ENCODE measurements at regions not wholly inside any gene's neighbourhood (a gene's known extent, or its start where the extent isn't known, plus 50 kb on each side); places are given as distances from the start of the nearest gene placed in this dataset.

DNA sequence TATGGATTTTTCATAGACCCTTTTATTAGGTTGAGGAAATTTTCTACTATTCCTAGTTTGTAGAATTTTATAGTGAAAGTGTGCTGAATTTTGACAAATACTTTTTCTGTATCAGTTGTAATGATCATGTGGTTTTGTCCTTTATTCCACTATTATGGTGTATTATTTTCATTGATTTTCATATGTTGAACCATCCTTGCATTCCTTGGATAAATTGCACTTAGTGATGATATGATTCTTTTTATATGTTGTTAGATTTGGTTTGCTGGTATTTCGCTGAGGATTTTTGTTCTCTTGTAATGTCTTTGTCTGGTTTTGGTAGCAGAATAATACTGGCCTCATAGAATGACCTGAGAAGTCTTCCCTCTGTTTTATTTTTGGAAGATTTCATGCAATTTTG, 140.6 kb upstream of the CDK6 start:
- Mint-ChIP-seq H3K27me3 (ENCODE audit: low read depth in 3 of 3) (peaks cover 1 to 8% (median 2%) of the 10 kb centered on the region in 3 donors), H3K36me3 (peaks cover 0 to 7% (median 4%) of the 10 kb centered on the region in 3 donors), H3K4me3 (no peak overlapping the region), H3K9me3 (peaks cover 11 to 26% (median 23%) of the 10 kb centered on the region in 6 donors), H3K27ac (no peak overlapping the region), H3K4me1 (no peaks in the 10 kb centered on the region)
- DNase-seq = no peak

DNA sequence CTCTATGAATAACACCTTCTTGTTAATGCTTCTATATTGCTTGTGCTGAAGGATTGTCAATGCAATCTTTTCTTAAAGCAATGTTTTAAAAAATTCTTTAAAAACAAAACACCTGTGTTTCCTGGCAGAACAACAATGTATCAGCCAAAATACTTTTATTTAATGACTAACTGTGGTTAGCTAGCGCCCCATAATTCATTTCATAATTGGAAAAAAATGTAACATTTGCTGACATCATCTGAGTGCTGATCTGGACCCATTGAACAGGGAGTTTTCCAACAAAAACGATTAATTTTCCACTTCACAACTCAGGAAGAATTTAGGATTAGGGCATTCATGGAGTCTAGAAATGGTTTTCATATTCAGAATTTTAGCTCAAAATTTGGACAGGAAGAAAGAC, 137.6 kb upstream of the CDK6 start:
- Mint-ChIP-seq H3K9me3 (peaks cover 11 to 25% (median 20%) of the 10 kb centered on the region in 6 donors), H3K27ac (no peak overlapping the region), H3K27me3 (ENCODE audit: low read depth in 3 of 3) (peaks cover 1 to 5% (median 2%) of the 10 kb centered on the region in 3 donors), H3K36me3 (peaks cover 0 to 7% (median 4%) of the 10 kb centered on the region in 3 donors), H3K4me3 (no peak overlapping the region), H3K4me1 (no peaks in the 10 kb centered on the region)
- DNase-seq = no peak

DNA sequence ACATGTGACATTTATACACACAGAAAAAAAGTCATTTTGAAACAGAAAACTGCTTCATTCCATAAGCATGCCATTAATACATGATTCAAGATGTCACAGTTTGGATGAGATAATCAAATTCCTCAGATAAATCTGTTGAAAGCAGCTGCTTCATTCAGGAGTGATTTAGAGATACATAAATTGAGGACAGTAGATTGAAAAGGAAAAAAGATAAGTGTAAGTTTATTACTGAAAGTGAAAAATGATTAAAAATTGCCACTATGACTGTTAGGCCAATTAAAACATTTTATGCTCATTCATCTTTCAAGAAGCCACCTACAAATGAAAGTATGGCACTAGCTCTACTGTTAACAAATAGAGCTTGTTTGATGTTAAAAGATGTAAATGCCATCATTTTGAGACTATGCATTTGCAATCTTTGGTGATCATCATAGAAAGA, 136.9 kb upstream of the CDK6 start:
- H3K27ac Mint-ChIP-seq = no peak overlapping the region
- no peak overlapping the region for H3K4me3 Mint-ChIP-seq
- H3K9me3 Mint-ChIP-seq = peaks cover 11 to 20% (median 17%) of the 10 kb centered on the region in 6 donors
- H3K36me3 Mint-ChIP-seq = peaks cover 0 to 7% (median 0%) of the 10 kb centered on the region in 3 donors
- DNase-seq = no peak
- no peaks in the 10 kb centered on the region for H3K4me1 Mint-ChIP-seq
- peaks cover 1 to 3% (median 2%) of the 10 kb centered on the region in 3 donors for H3K27me3 Mint-ChIP-seq (ENCODE audit: low read depth in 3 of 3)

DNA sequence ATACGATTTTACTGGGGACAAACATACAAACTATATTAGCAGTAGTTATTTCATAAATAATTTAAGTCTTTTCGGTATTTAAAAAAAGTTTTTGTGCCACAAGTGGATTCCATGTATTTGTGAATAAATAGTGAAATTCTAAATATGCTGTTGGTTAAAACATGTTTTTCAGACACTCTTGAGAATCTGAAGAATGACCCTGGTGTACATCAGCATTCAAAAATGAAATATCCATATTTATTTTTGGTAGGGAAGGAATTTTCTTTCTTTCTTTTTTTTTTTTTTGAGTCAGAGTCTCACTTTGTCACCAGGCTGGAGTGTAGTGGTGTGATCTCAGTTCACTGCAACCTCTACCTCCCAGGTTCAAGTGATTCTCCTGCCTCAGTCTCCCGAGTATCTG, 136.1 kb upstream of the CDK6 start:
- H3K36me3 Mint-ChIP-seq = peaks cover 0 to 7% (median 0%) of the 10 kb centered on the region in 3 donors
- peaks cover 1 to 3% (median 2%) of the 10 kb centered on the region in 3 donors for H3K27me3 Mint-ChIP-seq (ENCODE audit: low read depth in 3 of 3)
- peaks cover 6 to 13% (median 10%) of the 10 kb centered on the region in 6 donors for H3K9me3 Mint-ChIP-seq
- H3K4me1 Mint-ChIP-seq = no peaks in the 10 kb centered on the region
- no peak for DNase-seq
- H3K27ac Mint-ChIP-seq = no peak overlapping the region
- H3K4me3 Mint-ChIP-seq = no peak overlapping the region

DNA sequence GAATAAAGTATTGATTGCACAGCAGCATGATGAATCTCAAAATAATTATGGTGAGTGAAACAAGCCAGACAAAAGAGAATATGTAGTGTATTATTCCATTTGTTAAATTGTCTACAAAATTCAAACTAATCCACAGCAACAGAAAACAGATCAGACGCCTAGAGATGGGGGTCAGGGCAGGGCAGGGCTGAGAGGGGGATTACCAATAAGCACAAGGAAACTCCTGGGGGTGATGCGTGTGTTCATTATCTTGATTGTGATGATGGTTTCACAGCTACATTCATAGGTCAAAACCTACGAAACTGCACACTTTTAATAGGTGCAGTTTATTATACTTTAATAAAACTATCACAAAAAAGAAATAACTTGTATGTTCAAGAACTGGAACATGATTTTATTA, 132.7 kb upstream of the CDK6 start:
- Mint-ChIP-seq H3K36me3 (no peaks in the 10 kb centered on the region), H3K27me3 (ENCODE audit: low read depth in 3 of 3) (peaks cover 0 to 3% (median 0%) of the 10 kb centered on the region in 3 donors), H3K4me3 (no peak overlapping the region), H3K9me3 (peaks cover 0 to 1% (median 0%) of the 10 kb centered on the region in 6 donors), H3K4me1 (no peaks in the 10 kb centered on the region), H3K27ac (no peak overlapping the region)
- no peak for DNase-seq

DNA sequence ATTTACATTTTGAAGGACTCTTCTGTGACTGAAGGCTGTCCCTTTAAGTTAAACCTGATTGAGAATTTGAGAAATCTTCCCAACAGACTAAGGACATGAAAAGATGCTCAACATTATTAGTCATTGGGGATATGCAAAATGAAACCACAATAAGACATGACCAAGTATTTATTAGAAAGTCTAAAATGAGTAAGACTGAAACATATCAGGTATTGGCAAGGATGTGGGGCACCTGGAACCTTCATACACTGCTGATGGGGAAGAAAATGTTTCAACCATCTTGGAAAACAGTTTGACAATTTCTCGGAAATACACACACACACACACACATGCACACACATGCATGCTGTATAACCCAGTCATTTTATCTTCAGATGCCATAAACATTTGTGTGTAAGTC, 132.1 kb upstream of the CDK6 start:
- H3K27me3 Mint-ChIP-seq (ENCODE audit: low read depth in 3 of 3) = peaks cover 0 to 3% (median 0%) of the 10 kb centered on the region in 3 donors
- DNase-seq = no peak
- H3K9me3 Mint-ChIP-seq = peaks cover 0 to 1% (median 0%) of the 10 kb centered on the region in 6 donors
- H3K4me3 Mint-ChIP-seq = no peak overlapping the region
- H3K36me3 Mint-ChIP-seq = no peaks in the 10 kb centered on the region
- no peaks in the 10 kb centered on the region for H3K4me1 Mint-ChIP-seq
- no peak overlapping the region for H3K27ac Mint-ChIP-seq

DNA sequence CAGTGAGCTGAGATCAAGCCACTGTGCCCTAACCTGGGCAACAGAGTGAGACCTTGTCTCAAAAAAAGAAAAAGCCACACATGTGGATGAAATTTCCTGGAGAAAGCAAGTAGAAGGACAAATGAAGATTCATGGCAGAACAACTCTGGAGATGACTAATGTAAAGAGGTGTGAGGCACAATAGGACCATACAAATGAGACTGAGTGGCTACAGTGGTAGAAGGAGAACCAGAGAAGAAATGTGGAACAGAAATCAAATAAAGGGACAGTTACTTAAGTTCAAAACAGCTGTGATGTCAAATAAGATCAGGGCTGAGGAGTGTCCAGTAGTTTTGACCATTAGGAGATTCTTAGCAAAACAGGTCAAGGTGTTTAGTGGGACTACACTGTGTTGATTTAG, 130.9 kb upstream of the CDK6 start:
- Mint-ChIP-seq H3K4me3 (no peak overlapping the region), H3K4me1 (no peaks in the 10 kb centered on the region), H3K9me3 (peaks cover 0 to 1% (median 0%) of the 10 kb centered on the region in 6 donors), H3K27me3 (ENCODE audit: low read depth in 3 of 3) (peaks cover 0 to 3% (median 0%) of the 10 kb centered on the region in 3 donors), H3K36me3 (no peaks in the 10 kb centered on the region), H3K27ac (no peak overlapping the region)
- DNase-seq = no peak

DNA sequence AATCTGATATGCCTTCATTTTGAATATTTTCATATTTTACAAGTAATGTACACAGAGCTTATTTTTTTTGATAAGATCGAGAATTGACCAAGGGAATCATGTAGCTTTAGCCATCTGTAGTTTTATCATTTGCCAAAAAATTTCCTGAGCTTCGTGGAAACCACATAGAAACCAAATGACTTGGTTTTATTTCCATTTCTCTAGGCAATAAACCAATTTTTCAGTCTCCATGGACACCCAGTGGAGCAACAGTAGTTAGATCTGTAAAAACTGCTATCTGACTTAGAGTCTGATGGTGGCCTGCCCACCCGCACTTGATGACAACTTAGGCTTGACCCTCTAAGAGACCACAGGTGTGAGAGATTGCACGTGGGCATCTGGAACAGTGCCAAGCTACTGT, 127.8 kb upstream of the CDK6 start:
- H3K27ac Mint-ChIP-seq = no peak overlapping the region
- peaks cover 0 to 3% (median 2%) of the 10 kb centered on the region in 3 donors for H3K27me3 Mint-ChIP-seq (ENCODE audit: low read depth in 3 of 3)
- peaks cover 0 to 5% (median 0%) of the 10 kb centered on the region in 6 donors for H3K9me3 Mint-ChIP-seq
- H3K4me1 Mint-ChIP-seq = no peaks in the 10 kb centered on the region
- H3K4me3 Mint-ChIP-seq = no peak overlapping the region
- DNase-seq = no peak
- H3K36me3 Mint-ChIP-seq = no peaks in the 10 kb centered on the region

DNA sequence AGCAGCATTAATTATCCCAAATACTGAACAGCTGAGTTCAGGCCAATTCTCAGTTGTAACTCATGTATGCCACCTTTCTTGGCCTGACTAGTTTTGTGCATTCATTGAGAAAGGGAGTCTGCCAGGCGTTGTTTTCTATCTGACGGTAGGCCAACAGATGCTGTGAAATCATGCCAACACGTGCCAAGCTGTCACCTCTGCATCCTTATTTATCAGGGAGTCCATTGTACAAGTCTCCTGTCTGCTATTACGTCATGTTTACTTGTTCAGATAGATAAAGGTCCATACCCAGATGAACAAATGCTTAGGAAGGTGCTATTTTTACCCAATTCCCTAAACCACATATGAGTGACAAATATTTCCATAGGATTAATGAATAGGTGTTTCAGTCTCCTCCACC, 127.2 kb upstream of the CDK6 start:
- Mint-ChIP-seq H3K9me3 (peaks cover 0 to 5% (median 0%) of the 10 kb centered on the region in 6 donors), H3K4me3 (no peak overlapping the region), H3K4me1 (no peaks in the 10 kb centered on the region), H3K27me3 (ENCODE audit: low read depth in 3 of 3) (peaks cover 0 to 2% (median 0%) of the 10 kb centered on the region in 3 donors), H3K27ac (no peak overlapping the region), H3K36me3 (no peaks in the 10 kb centered on the region)
- no peak for DNase-seq

DNA sequence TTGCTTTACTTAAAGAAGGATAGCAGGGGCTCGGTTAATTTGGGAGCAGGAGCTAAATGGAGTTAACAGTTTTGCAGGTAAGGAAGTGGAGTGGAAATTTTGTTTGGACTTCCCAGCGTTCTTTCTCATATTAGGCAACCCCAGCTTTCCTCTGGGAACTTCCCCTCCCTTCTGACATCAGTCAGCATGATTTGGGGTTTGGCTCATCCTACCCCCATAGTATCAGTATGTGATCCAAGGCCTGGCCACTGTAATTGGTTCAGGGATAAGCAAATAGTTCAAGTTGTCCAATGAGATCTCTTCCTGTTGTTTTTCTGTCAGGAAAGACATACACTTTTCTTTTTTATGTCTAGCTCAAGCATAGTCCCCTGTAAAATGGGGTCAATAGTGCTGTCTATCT, 125.6 kb upstream of the CDK6 start:
- no peak overlapping the region for H3K4me3 Mint-ChIP-seq
- H3K27me3 Mint-ChIP-seq (ENCODE audit: low read depth in 3 of 3) = peaks cover 0 to 4% (median 0%) of the 10 kb centered on the region in 3 donors
- H3K9me3 Mint-ChIP-seq = peaks cover 0 to 5% (median 1%) of the 10 kb centered on the region in 6 donors
- no peaks in the 10 kb centered on the region for H3K4me1 Mint-ChIP-seq
- H3K27ac Mint-ChIP-seq = no peak overlapping the region
- H3K36me3 Mint-ChIP-seq = no peaks in the 10 kb centered on the region
- no peak for DNase-seq

DNA sequence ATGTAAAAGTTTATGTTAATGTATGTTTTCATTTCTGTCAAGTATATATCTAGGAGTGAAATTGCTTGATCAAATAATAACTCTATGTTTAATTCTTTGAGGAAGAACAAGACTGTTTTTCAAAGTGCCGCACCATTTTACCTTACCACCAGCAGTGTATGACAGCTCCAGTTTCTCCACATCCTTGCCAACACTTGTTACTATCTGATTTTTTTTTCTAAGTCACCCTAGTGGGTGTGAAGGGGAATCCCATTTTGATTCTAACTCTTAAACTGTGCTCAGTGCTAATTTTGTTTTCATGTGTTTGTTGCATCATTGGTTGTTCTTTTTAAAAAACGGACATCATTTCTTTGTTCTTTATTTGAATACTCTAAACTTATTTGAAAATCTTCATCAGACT, 120.2 kb upstream of the CDK6 start:
- Mint-ChIP-seq H3K9me3 (peaks cover 0 to 9% (median 3%) of the 10 kb centered on the region in 6 donors), H3K4me1 (no peaks in the 10 kb centered on the region), H3K36me3 (peaks cover 0 to 5% (median 3%) of the 10 kb centered on the region in 3 donors), H3K27ac (no peak overlapping the region), H3K27me3 (ENCODE audit: low read depth in 3 of 3) (peaks cover 3 to 4% (median 3%) of the 10 kb centered on the region in 3 donors), H3K4me3 (no peak overlapping the region)
- no peak for DNase-seq

DNA sequence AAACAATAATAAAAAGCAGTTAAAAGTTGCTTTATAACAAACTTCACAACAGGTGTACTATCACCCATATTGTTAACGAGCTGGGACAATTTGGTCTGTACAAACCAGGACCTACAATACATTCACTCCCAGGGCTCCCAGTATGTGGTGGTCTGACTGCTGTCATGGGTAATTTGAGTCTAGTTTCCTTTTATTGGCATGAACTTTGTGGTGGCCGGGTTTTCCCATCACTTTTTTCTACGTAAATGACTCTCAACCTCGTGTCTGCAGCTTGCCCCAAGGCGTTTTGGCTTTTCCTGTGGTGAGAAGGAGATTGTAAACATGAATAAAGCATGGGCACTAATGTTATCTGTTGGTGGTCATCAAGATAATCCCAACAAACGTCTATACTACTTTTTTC, 118.7 kb upstream of the CDK6 start:
- peaks cover 3 to 4% (median 3%) of the 10 kb centered on the region in 3 donors for H3K27me3 Mint-ChIP-seq (ENCODE audit: low read depth in 3 of 3)
- DNase-seq = no peak
- peaks cover 0 to 9% (median 3%) of the 10 kb centered on the region in 6 donors for H3K9me3 Mint-ChIP-seq
- no peaks in the 10 kb centered on the region for H3K4me1 Mint-ChIP-seq
- H3K4me3 Mint-ChIP-seq = no peak overlapping the region
- H3K36me3 Mint-ChIP-seq = peaks cover 0 to 5% (median 3%) of the 10 kb centered on the region in 3 donors
- H3K27ac Mint-ChIP-seq = no peak overlapping the region

DNA sequence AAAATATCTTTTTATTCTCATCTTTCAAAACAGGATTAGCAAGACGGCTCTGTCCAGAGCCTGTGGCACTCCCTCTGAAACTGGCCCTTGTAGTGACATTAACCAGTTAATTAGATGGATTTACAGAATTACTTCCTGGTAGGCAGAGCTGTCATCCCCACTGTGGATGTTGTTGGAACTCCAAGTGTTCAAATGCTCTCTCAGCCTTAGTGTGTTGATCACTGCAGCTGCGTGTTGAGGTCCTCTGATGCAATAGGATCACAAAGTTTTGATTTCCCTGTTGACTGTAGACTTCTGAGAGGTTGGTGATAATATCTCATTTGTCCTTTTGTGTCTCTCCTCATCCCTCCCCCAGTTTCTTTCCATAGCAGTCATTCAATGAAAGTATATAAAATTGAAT, 117.3 kb upstream of the CDK6 start:
- H3K4me3 Mint-ChIP-seq = no peak overlapping the region
- no peak for DNase-seq
- H3K27ac Mint-ChIP-seq = no peak overlapping the region
- no peaks in the 10 kb centered on the region for H3K4me1 Mint-ChIP-seq
- peaks cover 0 to 5% (median 3%) of the 10 kb centered on the region in 3 donors for H3K36me3 Mint-ChIP-seq
- H3K27me3 Mint-ChIP-seq (ENCODE audit: low read depth in 3 of 3) = peaks cover 3 to 4% (median 3%) of the 10 kb centered on the region in 3 donors
- peaks cover 0 to 9% (median under 1%) of the 10 kb centered on the region in 6 donors for H3K9me3 Mint-ChIP-seq

DNA sequence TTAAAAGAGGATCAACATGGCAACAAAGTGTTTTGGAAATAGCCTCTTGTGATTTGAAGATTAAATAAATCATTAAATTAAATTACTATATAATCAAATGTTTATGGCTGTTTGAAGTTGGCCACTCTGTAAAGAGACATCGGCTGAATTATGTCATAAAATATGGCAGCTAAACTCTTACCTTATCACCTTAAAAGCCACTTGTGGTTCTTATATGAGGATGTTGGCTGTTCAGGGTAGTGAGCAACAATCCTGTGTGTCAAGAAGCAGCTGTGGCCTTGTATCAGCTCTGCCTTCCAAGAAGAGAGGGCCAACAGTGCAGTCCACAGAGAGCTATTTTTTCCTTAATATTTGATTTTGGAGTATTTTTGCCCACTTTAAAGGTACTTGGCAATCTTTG, 113.4 kb upstream of the CDK6 start:
- Mint-ChIP-seq H3K27ac (no peak overlapping the region), H3K4me3 (no peak overlapping the region), H3K9me3 (no peaks in the 10 kb centered on the region), H3K27me3 (ENCODE audit: low read depth in 3 of 3) (peaks cover 0 to 3% (median 2%) of the 10 kb centered on the region in 3 donors), H3K4me1 (no peaks in the 10 kb centered on the region), H3K36me3 (no peaks in the 10 kb centered on the region)
- DNase-seq = no peak

DNA sequence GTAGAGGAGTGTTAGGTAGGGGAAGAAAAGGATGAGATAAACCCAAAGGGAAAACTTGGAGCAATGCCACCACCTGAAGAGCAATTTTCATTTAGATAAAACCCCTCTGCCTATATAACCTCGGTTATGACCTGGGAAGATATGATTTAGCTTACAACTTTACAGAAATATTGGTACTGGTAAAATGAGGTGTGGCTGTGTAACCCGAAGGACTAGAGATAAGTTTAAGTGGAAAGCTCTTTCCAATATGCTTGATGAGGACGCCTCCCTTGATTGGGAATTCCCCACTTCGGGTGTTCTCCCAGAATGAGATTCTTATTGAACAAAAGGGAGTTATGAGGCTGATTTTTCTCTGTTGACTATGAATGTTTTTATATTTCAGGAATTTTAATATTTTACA, 109.5 kb upstream of the CDK6 start:
- Mint-ChIP-seq H3K4me1 (no peaks in the 10 kb centered on the region), H3K27ac (no peak overlapping the region), H3K4me3 (no peak overlapping the region), H3K27me3 (ENCODE audit: low read depth in 3 of 3) (peaks cover 0 to 2% (median 0%) of the 10 kb centered on the region in 3 donors), H3K9me3 (peaks cover 0 to 11% (median under 1%) of the 10 kb centered on the region in 6 donors), H3K36me3 (peaks cover 0 to 4% (median 0%) of the 10 kb centered on the region in 3 donors)
- DNase-seq = no peak
